GM12892 (cell line): ENCODE measurements at regions not wholly inside any gene's neighbourhood (a gene's known extent, or its start where the extent isn't known, plus 50 kb on each side); places are given as distances from the start of the nearest gene placed in this dataset.

Experiments
- DNase-seq: peaks from one replicate; pipeline ENCODE4 v3.0.0; 2011; ENCODE audit not compliant: insufficient read length
- FAIRE-seq: peaks from 2 replicates; lab custom pipeline; 2011; peaks lifted over from hg19 to GRCh38; lab: Jason Lieb, UNC
- POLR2A ChIP-seq: IDR thresholded peaks from 2 replicates; pipeline ENCODE4 v1.6.1; 2011; ENCODE audit warnings: low read depth, low read length, control low read depth
- POLR2AphosphoS5 ChIP-seq: IDR thresholded peaks from 2 replicates; pipeline ENCODE4 v1.6.1; 2011; ENCODE audit warnings: low read depth, low read length, control low read depth
- TAF1 ChIP-seq: IDR thresholded peaks from 2 replicates; pipeline ENCODE4 v1.6.1; 2011; ENCODE audit warnings: low read depth, mild to moderate bottlenecking, control low read depth, low read length, borderline replicate concordance

DNA sequence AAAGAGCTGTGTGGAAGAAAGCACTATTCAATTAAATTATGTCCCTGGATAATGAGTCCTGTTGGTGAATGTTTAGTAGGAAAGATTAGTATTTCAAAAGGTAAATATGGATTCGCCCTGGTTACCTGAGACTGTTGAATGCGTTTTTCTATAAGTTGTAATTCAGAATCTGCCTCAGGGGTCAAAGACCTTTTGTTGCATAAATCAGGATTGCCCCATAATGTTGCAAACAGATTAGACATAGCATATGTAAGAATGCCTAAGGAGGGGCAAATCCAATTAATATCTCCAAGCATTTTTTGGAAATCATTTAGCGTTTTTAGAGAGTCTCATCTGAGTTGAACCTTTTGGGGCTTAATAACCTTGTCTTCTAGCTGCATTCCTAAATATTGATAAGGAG is 70.1 kb upstream of the ARL4D start:
- DNase-seq = no peak
- TF ChIP-seq TAF1 = no peak
- TF ChIP-seq POLR2AphosphoS5 = no peak
- TF ChIP-seq POLR2A = no peak
- FAIRE-seq = no peak

DNA sequence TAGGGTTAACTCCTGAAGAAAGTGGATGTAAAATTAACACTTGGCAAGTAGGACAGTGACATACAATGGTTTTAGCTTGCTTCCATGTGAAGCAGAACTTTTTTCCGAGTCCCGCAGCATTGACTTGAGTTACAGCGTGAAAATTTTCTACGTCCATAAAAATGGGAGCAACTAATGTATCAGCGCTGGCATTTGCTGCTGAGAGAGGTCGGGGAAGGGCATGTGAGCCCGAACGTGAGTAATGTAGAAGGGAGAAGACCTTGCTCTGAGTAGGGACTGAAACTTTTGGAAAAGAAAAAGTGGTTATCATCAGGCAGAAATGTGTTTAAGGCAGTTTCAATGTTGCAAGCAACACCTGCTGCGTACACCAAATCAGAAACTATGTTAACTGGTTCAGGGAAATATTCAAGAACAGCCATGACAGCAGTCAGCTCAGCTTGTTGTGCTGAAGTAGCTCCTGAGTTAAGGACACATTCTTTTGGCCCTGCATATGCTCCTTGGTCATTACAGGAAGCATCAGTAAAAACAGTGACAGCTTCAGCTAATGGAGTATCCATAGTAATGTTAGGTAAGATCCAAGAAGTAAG is 70.9 kb upstream of the ARL4D start:
- DNase-seq (no peak), FAIRE-seq (no peak)
- TF ChIP-seq POLR2A = no peak
- TF ChIP-seq POLR2AphosphoS5 = no peak
- no peak for TF ChIP-seq TAF1

DNA sequence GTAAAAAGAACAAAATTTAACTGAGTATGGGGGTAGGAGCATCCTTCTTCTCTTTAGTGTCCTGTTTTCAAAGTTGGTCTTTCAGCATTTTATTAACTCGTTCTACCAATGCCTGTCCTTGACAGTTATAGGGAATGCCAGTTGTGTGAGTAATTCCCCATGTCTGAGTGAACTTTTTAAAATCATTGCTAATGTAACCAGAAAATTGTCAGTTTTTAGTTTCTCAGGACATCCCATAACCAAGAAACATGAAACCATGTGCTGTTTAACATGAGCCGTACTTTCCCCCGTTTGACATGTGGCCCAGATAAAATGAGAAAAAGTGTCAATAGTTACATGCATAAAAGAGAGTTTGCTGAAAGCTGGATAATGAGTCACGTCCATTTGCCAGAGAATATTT is 71.4 kb upstream of the ARL4D start:
- no peak for DNase-seq
- FAIRE-seq = no peak

DNA sequence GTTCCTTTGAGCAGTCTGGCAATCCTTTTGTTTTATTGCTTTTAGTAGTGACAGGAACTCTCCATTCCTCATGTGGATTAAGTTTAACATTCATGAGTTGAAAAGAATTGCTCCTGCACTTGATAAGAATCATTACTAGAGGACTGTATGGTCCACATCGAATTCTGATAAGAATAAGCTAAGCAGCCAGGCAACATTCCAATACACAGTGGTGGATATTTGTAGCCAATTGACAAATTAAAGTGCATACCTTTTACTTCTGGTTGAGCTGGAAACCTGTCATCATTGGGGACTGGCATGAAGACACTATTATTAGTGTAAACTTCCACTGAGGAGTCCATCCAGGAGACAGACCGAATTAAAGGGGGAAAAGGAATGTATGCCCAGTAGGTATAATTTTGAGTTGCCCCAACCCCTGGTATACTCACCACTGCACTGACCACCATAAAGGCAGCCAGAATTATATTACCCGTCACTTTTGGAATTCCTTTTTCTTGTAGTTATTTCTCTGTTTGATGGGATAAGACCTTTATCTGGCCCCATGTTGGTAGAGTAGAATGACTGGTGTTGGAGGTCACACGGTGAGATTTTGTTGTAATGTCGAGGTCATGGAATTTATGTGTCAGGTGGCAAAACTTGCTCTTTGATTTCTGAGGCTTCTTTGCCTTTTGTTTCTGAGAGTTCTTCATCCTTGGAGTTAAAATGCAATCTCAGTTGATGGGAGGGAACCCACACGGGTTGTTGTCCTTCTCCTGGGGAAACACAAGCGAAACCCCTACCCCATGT is 72.1 kb upstream of the ARL4D start:
- DNase-seq (no peak), FAIRE-seq (no peak)
- no peak for TF ChIP-seq TAF1
- no peak for TF ChIP-seq POLR2AphosphoS5
- TF ChIP-seq POLR2A = no peak

More for the DNA sequence above, 71.4 kb upstream of the ARL4D start:
- TF ChIP-seq TAF1 = no peak
- TF ChIP-seq POLR2AphosphoS5 = no peak
- no peak for TF ChIP-seq POLR2A

DNA sequence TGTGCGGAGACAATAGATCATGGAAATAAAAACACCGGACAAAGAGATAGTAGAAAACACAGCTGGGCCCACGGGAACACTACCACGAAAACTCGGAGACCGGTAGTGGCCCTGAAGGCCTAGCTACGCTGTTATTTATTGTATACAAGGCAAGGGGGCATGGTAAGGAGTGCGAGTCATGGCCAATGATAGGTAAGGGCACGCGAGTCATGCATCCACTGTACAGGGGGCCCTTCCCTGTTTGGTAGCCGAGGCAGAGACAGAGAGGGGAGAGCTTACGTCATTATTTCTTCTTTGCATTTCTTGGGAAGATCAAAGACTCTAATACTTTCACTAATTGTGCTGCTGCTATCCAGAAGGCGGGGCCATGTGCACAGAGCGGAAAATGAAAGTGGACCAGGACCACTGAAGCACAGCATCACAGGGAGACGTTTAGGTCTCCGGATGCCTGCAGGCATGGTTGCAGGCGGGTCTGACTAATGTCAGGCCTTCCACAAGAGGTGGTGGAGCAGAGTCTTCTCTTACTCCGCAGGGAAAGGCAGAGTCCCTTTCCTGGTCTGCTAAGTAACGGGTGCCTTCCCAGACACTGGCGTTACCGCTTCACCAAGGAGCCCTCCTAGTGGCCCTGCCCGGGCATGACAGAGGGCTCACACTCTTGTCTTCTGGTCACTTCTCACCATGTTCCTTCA is 74.4 kb upstream of the ARL4D start:
- FAIRE-seq = no peak
- TF ChIP-seq TAF1 = no peak
- TF ChIP-seq POLR2A = no peak
- no peak for TF ChIP-seq POLR2AphosphoS5
- no peak for DNase-seq

DNA sequence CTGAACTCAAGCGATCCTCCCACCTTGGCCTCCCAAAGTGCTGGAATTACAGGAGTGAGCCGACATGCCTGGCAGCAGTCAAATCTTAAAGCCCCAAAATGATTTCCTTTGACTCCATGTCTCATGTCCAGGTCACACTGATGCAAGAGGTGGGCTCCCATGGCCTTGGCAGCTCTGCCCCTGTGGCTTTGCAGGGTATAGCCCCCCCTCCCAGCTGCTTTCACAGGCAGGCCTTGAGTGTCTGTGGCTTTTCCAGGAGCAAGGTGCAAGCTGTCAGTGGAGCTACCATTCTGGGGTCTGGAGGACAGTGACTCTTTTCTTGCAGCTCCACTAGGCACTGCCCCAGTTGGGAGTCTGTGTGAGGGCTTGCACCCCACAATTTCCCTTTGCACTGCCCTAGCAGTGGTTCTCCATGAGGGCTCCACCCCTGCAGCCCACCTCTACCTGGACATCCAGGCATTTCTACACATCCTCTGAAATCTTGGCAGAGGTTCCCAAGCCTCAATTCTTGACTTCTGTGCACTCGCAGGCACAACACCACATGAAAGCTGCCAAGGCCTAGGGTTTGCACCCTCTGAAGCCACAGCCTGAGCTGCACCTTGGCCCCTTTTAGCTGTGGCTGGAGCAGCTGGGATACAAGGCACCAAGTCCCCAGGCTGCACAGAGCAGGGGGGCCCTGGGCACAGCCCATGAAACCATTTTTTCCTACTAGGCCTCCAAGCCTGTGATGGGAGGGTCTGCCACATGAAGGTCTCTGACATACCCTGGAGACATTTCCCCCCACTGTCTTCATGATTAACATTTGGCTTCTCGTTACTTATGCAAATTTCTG is 79.3 kb upstream of the ARL4D start:
- no peak for DNase-seq
- no peak for TF ChIP-seq POLR2AphosphoS5
- FAIRE-seq = no peak

DNA sequence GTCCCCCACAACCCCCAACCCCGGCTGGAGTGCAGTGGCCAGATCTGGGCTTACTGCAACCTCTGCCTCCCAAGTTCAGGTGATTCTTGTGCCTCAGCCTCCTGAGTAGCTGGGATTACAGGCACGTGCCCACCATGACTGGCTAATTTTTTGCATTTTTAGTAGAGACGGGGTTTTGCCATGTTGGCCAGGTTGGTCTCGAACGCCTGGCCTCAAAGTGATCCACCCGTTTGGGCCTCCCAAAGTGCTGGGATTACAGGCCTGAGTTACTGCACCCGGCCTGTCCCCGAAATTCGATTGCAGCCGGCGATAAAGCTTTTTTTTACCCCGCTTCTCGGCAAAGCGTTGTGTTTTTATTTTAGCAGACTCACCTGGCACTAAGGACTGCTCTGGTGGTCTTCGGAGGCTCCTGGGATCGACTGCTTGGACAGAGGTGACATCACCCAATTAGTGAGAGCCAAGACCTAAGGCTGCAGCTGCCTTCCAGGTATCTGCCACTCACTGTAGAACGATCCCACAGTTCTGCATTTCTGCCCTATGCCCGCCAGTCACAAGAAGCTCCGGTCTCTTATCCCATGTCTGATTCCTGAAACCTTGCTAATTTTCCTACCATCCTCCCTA is 82.2 kb upstream of the ARL4D start:
- FAIRE-seq (no peak), DNase-seq (no peak)
- TF ChIP-seq TAF1 (no peak), POLR2A (no peak), POLR2AphosphoS5 (no peak)

DNA sequence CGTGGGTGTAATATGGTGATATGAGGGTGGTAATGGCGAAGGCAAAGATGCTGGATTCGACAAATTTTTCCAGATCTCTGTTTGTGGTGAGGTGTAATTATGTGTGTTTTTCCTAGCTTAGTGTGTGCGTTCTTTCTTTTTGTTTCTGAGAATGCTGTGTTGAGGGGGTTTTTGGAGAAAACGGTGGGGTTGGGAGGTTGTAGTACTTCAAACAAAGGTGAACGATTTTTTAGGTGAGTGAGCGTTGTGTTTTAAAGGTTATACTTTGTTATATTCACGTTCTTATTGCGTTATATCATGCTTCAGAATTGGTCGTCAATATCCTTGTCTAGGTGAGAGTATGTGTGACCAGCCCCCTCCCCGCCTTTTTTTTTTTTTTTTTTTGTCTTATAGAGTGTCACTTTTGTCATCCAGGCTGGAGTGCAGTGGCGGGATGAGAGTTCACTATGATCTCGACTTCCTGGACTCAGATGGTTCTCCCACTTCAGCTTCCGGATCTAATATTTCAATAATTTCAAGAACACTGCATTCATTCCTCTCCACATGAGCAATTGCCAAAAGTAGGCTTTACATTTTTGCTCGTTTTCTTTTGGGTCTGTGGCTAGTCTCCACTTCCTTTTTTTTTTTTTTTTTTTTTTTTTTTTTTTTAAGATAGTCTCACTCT is 82.2 kb upstream of the RNU2-1 start:
- FAIRE-seq (no peak), DNase-seq (no peak)
- no peak for TF ChIP-seq TAF1
- TF ChIP-seq POLR2AphosphoS5 = no peak
- TF ChIP-seq POLR2A = no peak

DNA sequence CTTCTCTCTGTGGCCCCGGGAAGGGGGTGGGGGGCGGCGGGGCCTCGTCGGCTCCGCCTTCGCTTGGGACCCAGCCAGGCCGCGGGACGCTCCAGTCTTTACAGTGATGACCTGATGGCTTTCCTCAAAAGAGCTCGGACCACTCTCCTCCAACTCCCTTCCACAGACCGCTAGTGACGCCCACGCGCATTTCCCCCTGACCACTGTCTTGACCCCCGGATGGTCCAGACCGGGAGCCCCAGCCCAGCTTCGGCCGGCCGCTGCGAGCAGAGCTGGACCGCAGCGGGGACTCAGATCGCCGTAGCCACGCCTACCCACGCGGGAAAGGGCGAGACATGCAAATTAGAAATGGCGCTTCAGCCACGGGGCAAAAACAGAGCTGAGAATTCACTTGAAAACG is 81.6 kb upstream of the RNU2-1 start:
- no peak for TF ChIP-seq POLR2A
- DNase-seq (no peak), FAIRE-seq (peak; percentile 96)

DNA sequence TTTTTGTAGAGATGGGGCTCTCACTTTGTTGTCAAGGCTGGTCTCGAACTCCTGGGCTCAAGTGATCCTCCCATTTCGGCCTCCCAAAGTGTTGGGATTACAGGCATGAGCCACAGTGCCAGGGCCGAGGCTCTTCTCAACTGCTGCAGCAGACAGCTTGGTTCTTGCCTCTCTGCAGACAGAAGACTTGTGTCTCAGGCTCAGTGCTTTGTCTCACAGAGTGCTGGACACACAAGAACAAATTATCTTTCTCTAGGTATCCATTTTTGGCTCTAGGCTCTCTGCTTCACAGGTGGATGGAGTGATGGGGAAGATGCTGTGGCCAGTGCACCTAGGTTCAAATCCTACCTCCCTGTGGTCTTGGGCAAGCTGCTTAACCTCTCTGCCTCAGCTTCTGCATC is 80.8 kb upstream of the RNU2-1 start:
- TF ChIP-seq POLR2AphosphoS5 (no peak), TAF1 (no peak), POLR2A (no peak)
- FAIRE-seq (no peak), DNase-seq (no peak)

DNA sequence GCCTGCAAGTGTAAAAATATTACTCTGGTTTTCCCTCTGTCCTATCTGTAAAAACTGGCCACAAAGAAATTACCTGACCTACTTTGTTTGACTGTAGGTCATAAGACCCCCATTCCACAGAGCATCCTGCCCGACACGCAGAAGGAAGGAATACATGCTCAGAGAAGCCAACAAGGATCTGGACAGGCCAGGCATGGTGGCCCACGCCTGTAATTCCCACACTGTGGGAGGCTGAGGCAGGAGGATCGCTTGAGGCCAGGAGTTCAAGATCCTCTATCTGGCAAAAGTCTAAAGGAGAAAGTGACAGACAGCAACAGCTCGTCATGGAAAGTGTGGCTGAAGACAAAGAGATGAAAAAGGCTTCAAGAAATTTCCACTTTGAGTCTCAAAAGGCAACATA is 78.2 kb upstream of the RNU2-1 start:
- no peak for FAIRE-seq
- TF ChIP-seq POLR2AphosphoS5 = no peak
- TF ChIP-seq TAF1 = no peak
- TF ChIP-seq POLR2A = no peak
- no peak for DNase-seq
